ENCODE measurements at regions not wholly inside any gene's neighbourhood (a gene's known extent, or its start where the extent isn't known, plus 50 kb on each side); places are given as distances from the start of the nearest gene placed in this dataset.

DNA sequence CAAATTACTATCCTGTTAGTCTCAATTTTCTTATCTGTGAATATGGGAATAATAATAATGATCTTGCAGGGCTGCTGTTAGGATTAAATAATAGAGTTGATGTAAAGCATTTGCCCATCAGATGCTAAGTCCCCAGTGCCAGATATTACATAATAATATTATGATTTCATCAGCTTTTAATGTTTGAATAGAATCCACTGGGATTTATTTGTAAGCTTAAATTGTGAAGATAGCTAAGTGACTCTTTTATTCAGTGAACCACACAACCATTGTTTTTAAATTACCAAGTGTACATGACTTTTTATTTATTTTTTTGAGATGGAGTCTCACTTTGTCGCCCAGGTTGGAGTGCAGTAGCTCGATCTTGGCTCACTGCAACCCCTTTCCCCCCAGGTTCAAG is 510.3 kb upstream of the DPP6 start:
- ChIA-PET CTCF (no interaction called here), POLR2A (no interaction called here)
- ATAC-seq: no peak
- DNase-seq (ENCODE audit: low spot score): no peak
- no peak overlapping the region for H3K4me3 Mint-ChIP-seq
- H3K27ac Mint-ChIP-seq: no peak overlapping the region
- peaks cover 3% of the 10 kb centered on the region; the same call in 1 of the 2 replicates for H3K27me3 Mint-ChIP-seq (ENCODE audit: low read depth)
- peaks cover 65% of the 10 kb centered on the region for H3K36me3 Mint-ChIP-seq
- peaks cover 76% of the 10 kb centered on the region for H3K9me3 Mint-ChIP-seq
- no peaks in the 10 kb centered on the region for H3K4me1 Mint-ChIP-seq
- TF ChIP-seq CREM (CRISPR knock-in tag; IDR thresholded peaks at IDR 0.05) (no peak), NR2C2 (CRISPR knock-in tag; IDR thresholded peaks at IDR 0.05) (no peak), PRRX2 (CRISPR knock-in tag; IDR thresholded peaks at IDR 0.05) (no peak), FOXP1 (CRISPR knock-in tag; IDR thresholded peaks at IDR 0.05; ENCODE audit: borderline replicate concordance) (no peak), CREB1 (CRISPR knock-in tag; IDR thresholded peaks at IDR 0.05) (no peak), E2F5 (CRISPR knock-in tag; IDR thresholded peaks at IDR 0.05) (no peak), ERG (CRISPR knock-in tag; IDR thresholded peaks at IDR 0.05) (no peak), ELF4 (CRISPR knock-in tag; IDR thresholded peaks at IDR 0.05; ENCODE audit: low read depth) (no peak), ZNF263 (CRISPR knock-in tag; IDR thresholded peaks at IDR 0.05; ENCODE audit: low read depth) (no peak), RORB (CRISPR knock-in tag; IDR thresholded peaks at IDR 0.05) (no peak), ZNF232 (CRISPR knock-in tag; IDR thresholded peaks at IDR 0.05) (no peak)
- TF ChIP-seq, protein P1, sequence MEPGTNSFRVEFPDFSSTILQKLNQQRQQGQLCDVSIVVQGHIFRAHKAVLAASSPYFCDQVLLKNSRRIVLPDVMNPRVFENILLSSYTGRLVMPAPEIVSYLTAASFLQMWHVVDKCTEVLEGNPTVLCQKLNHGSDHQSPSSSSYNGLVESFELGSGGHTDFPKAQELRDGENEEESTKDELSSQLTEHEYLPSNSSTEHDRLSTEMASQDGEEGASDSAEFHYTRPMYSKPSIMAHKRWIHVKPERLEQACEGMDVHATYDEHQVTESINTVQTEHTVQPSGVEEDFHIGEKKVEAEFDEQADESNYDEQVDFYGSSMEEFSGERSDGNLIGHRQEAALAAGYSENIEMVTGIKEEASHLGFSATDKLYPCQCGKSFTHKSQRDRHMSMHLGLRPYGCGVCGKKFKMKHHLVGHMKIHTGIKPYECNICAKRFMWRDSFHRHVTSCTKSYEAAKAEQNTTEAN (CRISPR knock-in tag; IDR thresholded peaks at IDR 0.05): no peak
- TF ChIP-seq, protein P2, sequence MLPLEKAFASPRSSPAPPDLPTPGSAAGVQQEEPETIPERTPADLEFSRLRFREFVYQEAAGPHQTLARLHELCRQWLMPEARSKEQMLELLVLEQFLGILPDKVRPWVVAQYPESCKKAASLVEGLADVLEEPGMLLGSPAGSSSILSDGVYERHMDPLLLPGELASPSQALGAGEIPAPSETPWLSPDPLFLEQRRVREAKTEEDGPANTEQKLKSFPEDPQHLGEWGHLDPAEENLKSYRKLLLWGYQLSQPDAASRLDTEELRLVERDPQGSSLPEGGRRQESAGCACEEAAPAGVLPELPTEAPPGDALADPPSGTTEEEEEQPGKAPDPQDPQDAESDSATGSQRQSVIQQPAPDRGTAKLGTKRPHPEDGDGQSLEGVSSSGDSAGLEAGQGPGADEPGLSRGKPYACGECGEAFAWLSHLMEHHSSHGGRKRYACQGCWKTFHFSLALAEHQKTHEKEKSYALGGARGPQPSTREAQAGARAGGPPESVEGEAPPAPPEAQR (CRISPR knock-in tag; IDR thresholded peaks at IDR 0.05): no peak
- TF ChIP-seq, protein P3, sequence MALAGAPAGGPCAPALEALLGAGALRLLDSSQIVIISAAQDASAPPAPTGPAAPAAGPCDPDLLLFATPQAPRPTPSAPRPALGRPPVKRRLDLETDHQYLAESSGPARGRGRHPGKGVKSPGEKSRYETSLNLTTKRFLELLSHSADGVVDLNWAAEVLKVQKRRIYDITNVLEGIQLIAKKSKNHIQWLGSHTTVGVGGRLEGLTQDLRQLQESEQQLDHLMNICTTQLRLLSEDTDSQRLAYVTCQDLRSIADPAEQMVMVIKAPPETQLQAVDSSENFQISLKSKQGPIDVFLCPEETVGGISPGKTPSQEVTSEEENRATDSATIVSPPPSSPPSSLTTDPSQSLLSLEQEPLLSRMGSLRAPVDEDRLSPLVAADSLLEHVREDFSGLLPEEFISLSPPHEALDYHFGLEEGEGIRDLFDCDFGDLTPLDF (CRISPR knock-in tag; IDR thresholded peaks at IDR 0.05): no peak
- TF ChIP-seq, protein P4, sequence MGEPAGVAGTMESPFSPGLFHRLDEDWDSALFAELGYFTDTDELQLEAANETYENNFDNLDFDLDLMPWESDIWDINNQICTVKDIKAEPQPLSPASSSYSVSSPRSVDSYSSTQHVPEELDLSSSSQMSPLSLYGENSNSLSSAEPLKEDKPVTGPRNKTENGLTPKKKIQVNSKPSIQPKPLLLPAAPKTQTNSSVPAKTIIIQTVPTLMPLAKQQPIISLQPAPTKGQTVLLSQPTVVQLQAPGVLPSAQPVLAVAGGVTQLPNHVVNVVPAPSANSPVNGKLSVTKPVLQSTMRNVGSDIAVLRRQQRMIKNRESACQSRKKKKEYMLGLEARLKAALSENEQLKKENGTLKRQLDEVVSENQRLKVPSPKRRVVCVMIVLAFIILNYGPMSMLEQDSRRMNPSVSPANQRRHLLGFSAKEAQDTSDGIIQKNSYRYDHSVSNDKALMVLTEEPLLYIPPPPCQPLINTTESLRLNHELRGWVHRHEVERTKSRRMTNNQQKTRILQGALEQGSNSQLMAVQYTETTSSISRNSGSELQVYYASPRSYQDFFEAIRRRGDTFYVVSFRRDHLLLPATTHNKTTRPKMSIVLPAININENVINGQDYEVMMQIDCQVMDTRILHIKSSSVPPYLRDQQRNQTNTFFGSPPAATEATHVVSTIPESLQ (CRISPR knock-in tag; IDR thresholded peaks at IDR 0.05): no peak
- TF ChIP-seq, protein P5, sequence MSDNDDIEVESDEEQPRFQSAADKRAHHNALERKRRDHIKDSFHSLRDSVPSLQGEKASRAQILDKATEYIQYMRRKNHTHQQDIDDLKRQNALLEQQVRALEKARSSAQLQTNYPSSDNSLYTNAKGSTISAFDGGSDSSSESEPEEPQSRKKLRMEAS (CRISPR knock-in tag; IDR thresholded peaks at IDR 0.05): no peak

DNA sequence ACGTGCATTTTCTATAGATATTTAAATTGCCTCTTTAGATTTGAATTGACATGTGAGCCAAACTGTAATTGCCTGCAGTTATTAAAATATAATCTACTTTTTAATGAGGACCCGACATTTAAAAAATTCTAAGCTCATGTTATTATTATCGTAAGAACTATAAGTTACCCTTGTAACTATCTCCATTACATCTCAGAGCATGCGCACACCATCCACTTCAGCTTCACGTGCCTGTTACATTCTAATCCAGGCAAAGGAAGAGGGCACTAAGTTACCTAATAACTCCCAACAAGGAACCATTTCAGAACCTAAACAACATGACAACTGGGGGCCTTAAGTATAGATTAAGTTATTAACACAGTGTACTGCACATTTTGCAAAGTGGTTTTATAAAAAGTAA is 509.0 kb upstream of the DPP6 start:
- DNase-seq (ENCODE audit: low spot score) (no peak), ATAC-seq (no peak)
- H3K27me3 Mint-ChIP-seq (ENCODE audit: low read depth): peaks cover 3% of the 10 kb centered on the region; the same call in 1 of the 2 replicates
- POLR2A ChIA-PET: no interaction called here
- no peak overlapping the region for H3K27ac Mint-ChIP-seq
- H3K9me3 Mint-ChIP-seq: peaks cover 74% of the 10 kb centered on the region
- H3K4me3 Mint-ChIP-seq: no peak overlapping the region
- CTCF ChIA-PET: no interaction called here
- no peaks in the 10 kb centered on the region for H3K4me1 Mint-ChIP-seq
- H3K36me3 Mint-ChIP-seq: peaks cover 58% of the 10 kb centered on the region
- TF ChIP-seq CBFB (CRISPR knock-in tag; IDR thresholded peaks at IDR 0.05; ENCODE audit: low read depth) (no peak), ZNF512 (CRISPR knock-in tag; IDR thresholded peaks at IDR 0.05; ENCODE audit: borderline replicate concordance) (no peak), ZBTB21 (CRISPR knock-in tag; IDR thresholded peaks at IDR 0.05; ENCODE audit: borderline replicate concordance) (no peak), CDX4 (CRISPR knock-in tag; IDR thresholded peaks at IDR 0.05; ENCODE audit: borderline replicate concordance) (no peak)
- TF ChIP-seq, protein P6, sequence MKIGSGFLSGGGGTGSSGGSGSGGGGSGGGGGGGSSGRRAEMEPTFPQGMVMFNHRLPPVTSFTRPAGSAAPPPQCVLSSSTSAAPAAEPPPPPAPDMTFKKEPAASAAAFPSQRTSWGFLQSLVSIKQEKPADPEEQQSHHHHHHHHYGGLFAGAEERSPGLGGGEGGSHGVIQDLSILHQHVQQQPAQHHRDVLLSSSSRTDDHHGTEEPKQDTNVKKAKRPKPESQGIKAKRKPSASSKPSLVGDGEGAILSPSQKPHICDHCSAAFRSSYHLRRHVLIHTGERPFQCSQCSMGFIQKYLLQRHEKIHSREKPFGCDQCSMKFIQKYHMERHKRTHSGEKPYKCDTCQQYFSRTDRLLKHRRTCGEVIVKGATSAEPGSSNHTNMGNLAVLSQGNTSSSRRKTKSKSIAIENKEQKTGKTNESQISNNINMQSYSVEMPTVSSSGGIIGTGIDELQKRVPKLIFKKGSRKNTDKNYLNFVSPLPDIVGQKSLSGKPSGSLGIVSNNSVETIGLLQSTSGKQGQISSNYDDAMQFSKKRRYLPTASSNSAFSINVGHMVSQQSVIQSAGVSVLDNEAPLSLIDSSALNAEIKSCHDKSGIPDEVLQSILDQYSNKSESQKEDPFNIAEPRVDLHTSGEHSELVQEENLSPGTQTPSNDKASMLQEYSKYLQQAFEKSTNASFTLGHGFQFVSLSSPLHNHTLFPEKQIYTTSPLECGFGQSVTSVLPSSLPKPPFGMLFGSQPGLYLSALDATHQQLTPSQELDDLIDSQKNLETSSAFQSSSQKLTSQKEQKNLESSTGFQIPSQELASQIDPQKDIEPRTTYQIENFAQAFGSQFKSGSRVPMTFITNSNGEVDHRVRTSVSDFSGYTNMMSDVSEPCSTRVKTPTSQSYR (CRISPR knock-in tag; IDR thresholded peaks at IDR 0.05): no peak

Data from WTC11 (cell line).